Cardiac fibroblast (primary cell): ENCODE measurements at regions not wholly inside any gene's neighbourhood (a gene's known extent, or its start where the extent isn't known, plus 50 kb on each side); places are given as distances from the start of the nearest gene placed in this dataset.

Experiments
- DNase-seq, 2 donors: peaks; one replicate each; pipeline versions ENCODE4 v3.0.0 to v3.0.0-alpha.2; 2010; ENCODE audit warnings: low read depth in 2 of 2
- H3K4me3 ChIP-seq, 2 donors: replicated peaks in 1 of 2; 1 replicate in 1 of 2; 2 replicates in 1 of 2; pipeline ENCODE4 v1.5.1; 2011; ENCODE audit warnings: low read depth in 2 of 2, low read length in 2 of 2, mild to moderate bottlenecking in 2 of 2, moderate library complexity in 1 of 2
- TF ChIP-seq, protein P1 (sequence below): IDR thresholded peaks from one replicate; pipeline ENCODE4 v1.5.1; 2011; ENCODE audit warnings: low read depth, mild to moderate bottlenecking, low read length, inconsistent platforms

GRCh38 chr18:1976484-1976883 is 594.8 kb downstream of the METTL4 start:
- TF ChIP-seq, protein P1, sequence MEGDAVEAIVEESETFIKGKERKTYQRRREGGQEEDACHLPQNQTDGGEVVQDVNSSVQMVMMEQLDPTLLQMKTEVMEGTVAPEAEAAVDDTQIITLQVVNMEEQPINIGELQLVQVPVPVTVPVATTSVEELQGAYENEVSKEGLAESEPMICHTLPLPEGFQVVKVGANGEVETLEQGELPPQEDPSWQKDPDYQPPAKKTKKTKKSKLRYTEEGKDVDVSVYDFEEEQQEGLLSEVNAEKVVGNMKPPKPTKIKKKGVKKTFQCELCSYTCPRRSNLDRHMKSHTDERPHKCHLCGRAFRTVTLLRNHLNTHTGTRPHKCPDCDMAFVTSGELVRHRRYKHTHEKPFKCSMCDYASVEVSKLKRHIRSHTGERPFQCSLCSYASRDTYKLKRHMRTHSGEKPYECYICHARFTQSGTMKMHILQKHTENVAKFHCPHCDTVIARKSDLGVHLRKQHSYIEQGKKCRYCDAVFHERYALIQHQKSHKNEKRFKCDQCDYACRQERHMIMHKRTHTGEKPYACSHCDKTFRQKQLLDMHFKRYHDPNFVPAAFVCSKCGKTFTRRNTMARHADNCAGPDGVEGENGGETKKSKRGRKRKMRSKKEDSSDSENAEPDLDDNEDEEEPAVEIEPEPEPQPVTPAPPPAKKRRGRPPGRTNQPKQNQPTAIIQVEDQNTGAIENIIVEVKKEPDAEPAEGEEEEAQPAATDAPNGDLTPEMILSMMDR: no peak
- H3K4me3 ChIP-seq: no peak overlapping the region
- no peak for DNase-seq

- no peak overlapping the region for H3K4me3 ChIP-seq
- TF ChIP-seq, protein P1: no peak
- DNase-seq: no peak
Measured at GRCh38 chr18:1982056-1982455, 589.2 kb downstream of the METTL4 start.

DNA sequence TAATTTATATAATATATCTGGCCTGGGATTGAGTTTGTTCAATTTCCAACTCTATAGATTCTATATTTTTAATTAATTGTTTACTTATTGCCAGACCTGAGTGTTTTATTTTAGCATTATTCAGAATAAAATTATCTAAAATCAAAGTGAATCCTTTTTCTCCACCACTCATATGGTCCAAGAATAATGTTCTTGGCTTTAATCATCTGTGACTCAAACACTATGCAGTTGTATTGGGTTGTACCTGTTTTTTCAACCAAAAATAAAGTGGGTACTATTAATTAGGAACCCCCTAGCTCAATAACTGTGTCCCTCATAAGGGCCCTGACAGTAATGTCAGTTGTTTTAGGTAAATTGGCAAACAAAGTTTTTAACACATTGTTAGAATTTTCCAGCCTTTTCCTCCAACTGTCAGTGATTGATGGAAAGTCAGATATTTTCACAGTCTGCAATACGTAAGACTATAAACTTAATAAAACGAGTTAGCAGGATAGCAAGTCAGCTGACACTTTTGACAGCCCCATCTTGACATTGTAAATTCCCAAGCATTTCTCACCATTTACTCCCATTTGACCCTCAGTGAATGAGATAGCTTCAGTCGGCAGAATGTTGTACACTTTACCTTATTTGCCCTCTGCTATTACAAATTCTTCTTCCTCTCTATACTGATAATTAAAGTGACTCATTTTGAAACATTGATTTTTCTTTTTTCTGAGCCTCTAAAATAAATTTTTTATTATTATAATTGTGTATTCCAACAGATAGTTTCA is 587.4 kb downstream of the METTL4 start:
- H3K4me3 ChIP-seq: no peak overlapping the region
- DNase-seq: no peak
- TF ChIP-seq, protein P1: no peak

- TF ChIP-seq, protein P1: no peak
- no peak overlapping the region for H3K4me3 ChIP-seq
- no peak for DNase-seq
Measured at GRCh38 chr18:1993866-1994265, 577.4 kb downstream of the METTL4 start.

DNA sequence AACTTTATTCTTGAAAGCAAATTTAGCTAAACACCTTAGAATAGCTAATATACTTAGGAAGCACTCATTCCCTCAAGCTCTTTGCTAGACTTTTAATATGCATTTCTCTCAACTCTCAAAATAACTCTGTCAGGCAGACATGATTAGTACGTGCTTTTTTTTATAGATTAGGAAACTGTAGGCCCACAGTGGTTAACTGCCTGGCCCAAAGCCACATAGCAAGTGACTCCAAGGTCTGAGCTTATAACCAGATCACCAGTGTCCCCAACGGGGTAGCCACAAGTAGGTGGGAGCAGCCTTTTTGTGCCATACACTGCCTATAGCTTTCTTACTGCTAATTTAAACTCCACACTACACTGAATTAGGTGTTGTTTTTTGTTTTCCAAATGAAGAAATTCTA is 576.8 kb downstream of the METTL4 start:
- DNase-seq: no peak

DNA sequence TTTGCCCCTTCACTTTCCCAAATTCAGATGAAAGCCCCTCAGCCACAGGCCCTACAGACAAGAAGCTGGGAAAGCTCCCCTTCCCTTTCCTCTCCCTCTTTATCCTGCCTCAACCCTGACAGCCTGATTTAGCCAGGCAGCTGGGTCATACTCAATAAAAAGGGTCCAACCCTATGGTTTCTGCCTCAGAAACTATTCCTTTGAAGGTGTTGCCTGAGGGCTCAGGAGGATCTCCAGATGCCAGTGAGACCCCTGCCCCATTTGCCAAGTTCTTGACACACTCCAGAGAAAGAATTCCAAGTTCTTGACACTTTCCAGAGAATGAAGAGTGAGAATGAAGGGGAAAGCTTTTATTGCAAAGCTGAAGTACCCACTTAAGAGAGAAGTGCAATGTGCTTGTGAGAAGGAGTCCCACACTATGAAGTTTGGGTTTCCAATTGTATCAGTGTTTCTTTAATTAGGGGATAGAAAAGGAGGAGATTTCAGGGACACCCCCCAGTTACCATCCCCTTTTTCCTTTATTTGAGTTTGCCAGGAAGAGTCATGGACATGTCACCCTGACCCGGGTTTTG is 576.2 kb downstream of the METTL4 start:
- no peak overlapping the region for H3K4me3 ChIP-seq
- TF ChIP-seq, protein P1: no peak
- DNase-seq: no peak

More for the DNA sequence above, 576.8 kb downstream of the METTL4 start:
- TF ChIP-seq, protein P1: no peak
- H3K4me3 ChIP-seq: no peak overlapping the region
